ENCODE measurements at regions not wholly inside any gene's neighbourhood (a gene's known extent, or its start where the extent isn't known, plus 50 kb on each side); places are given as distances from the start of the nearest gene placed in this dataset.

DNA sequence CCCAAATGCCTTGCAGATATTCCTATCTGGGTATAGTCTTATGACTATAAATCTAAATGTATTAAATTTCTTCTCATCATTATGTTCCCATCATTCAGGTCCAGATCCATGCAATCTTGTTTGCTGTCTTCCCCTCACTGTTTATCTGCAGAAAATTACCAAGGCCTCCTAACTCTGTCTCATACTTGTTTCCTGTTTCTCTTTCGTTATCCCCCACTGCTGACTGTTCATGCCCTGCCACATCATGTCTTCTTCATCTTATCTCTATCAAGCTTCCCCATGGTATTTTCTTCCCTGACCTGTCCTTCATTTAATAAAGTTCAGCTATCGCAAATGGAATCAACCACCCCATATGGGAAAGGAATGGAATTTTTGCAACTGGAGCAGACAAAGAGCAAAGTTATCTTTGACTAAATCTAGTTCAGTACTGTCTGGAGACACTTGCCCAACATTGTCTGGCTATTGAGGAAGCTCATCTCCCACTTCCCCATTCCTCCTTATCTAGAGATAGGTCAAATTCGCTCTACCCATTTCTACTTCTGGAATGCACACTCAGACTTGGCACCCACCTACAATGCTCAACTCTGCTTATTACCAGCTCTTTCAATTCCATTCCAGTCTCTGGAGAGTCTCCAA lies 1358.1 kb downstream of the EFNB2 start:
- TF ChIP-seq, protein P1, sequence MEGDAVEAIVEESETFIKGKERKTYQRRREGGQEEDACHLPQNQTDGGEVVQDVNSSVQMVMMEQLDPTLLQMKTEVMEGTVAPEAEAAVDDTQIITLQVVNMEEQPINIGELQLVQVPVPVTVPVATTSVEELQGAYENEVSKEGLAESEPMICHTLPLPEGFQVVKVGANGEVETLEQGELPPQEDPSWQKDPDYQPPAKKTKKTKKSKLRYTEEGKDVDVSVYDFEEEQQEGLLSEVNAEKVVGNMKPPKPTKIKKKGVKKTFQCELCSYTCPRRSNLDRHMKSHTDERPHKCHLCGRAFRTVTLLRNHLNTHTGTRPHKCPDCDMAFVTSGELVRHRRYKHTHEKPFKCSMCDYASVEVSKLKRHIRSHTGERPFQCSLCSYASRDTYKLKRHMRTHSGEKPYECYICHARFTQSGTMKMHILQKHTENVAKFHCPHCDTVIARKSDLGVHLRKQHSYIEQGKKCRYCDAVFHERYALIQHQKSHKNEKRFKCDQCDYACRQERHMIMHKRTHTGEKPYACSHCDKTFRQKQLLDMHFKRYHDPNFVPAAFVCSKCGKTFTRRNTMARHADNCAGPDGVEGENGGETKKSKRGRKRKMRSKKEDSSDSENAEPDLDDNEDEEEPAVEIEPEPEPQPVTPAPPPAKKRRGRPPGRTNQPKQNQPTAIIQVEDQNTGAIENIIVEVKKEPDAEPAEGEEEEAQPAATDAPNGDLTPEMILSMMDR (IDR thresholded peaks at IDR 0.05; ENCODE audit: low read depth, low read length, poor library complexity, severe bottlenecking) = no peak
- no peak for TF ChIP-seq EZH2phosphoT487 (IDR thresholded peaks at IDR 0.05; ENCODE audit: borderline replicate concordance, low read length)
